HepG2 (cell line): ENCODE measurements at regions not wholly inside any gene's neighbourhood (a gene's known extent, or its start where the extent isn't known, plus 50 kb on each side); places are given as distances from the start of the nearest gene placed in this dataset.

Source experiments
- ATAC-seq: fragments of 200-7000 bp; cut with Tn5 transposase; 3 replicates; pipeline ENCODE4 v1.9.1; 2020; ENCODE audit warnings: mild to moderate bottlenecking, moderate library complexity
- BruUV-seq: library from RNA; stranded (reverse); fragments of 400-500 nt; replicated peaks from 2 replicates; lab custom pipeline; 2021; lab: Mats Ljungman, UMichigan
- CTCF ChIA-PET: fragments of 300-600 bp; formaldehyde crosslinking; extraction: SDS; loops from one replicate; lab custom pipeline; 2021; ENCODE audit warnings: low total read pairs, inconsistent platforms, low intra/inter-chr PET ratio; lab: Yijun Ruan, JAX
- POLR2A ChIA-PET: fragments of 350-600 bp; sonication (Branson Sonifier 250); formaldehyde crosslinking; loops from one replicate; lab custom pipeline; 2020; ENCODE audit warnings: antibody characterized with exemption, inconsistent platforms; lab: Yijun Ruan, JAX
- DNase-seq: peaks from one replicate; pipeline ENCODE4 v3.0.0-alpha.2; 2015; ENCODE audit warnings: low spot score
- FAIRE-seq: peaks from 3 replicates; lab custom pipeline; 2011; peaks lifted over from hg19 to GRCh38; lab: Jason Lieb, UNC
- H2AFZ ChIP-seq: one replicate; pipeline ENCODE4 v1.6.1; 2011; ENCODE audit warnings: low read length, inconsistent platforms
- H3K27ac ChIP-seq: fragments of 300-600 bp; 3 replicates; pipeline ENCODE4 v1.8.0; 2011; ENCODE audit warnings: mixed run types, mild to moderate bottlenecking, mixed read lengths, low read length, inconsistent platforms; ENCODE audit not compliant: insufficient read depth; ENCODE audit errors: extremely low read length
- H3K27me3 ChIP-seq, 2 experiments: fragments of 200-600 bp in 1 of 2; 2 replicates in 1 of 2; 3 replicates in 1 of 2; pipeline versions ENCODE4 v1.6.0 to v1.8.0; 2011; ENCODE audit warnings: low read length in 2 of 2, mild to moderate bottlenecking in 2 of 2, moderate library complexity in 2 of 2, inconsistent platforms in 1 of 2; ENCODE audit not compliant: insufficient read depth in 2 of 2, control insufficient read depth in 1 of 2
- H3K36me3 ChIP-seq, 2 experiments: fragments of 200-600 bp in 1 of 2; replicated peaks in 1 of 2; 2 replicates in 1 of 2; 3 replicates in 1 of 2; pipeline versions ENCODE4 v1.5.1 to v1.8.0; 2011; ENCODE audit warnings: low read length in 2 of 2, inconsistent platforms in 1 of 2; ENCODE audit not compliant: insufficient read depth in 2 of 2, control insufficient read depth in 1 of 2
- H3K4me1 ChIP-seq: 2 replicates; pipeline ENCODE4 v1.5.1; 2012; ENCODE audit warnings: low read length, inconsistent platforms; ENCODE audit not compliant: insufficient read depth
- H3K4me2 ChIP-seq: 2 replicates; pipeline ENCODE4 v1.6.0; 2011; ENCODE audit warnings: low read depth, low read length, inconsistent platforms
- H3K4me3 ChIP-seq, 3 experiments: fragments of 200-600 bp in 1 of 3; sonication (generic), shearing (Covaris generic) in 1 of 3; replicated peaks in 1 of 3; 2 replicates each; pipeline ENCODE4 v1.5.1; 2011 to 2016; ENCODE audit warnings: low read length in 3 of 3, inconsistent platforms in 2 of 3, low read depth in 2 of 3, mild to moderate bottlenecking in 2 of 3, control low read depth in 1 of 3, mixed read lengths in 1 of 3; ENCODE audit not compliant: insufficient read depth in 1 of 3
- H3K79me2 ChIP-seq: one replicate; pipeline ENCODE4 v1.6.1; 2011; ENCODE audit warnings: low read length, inconsistent platforms; ENCODE audit not compliant: insufficient read depth
- H3K9ac ChIP-seq: 2 replicates; pipeline ENCODE4 v1.6.0; 2011; ENCODE audit warnings: mild to moderate bottlenecking, low read depth, low read length, inconsistent platforms; ENCODE audit not compliant: insufficient read depth
- H3K9me3 ChIP-seq: 2 replicates; pipeline ENCODE4 v1.5.1; 2012; ENCODE audit warnings: mild to moderate bottlenecking, low read length
- H4K20me1 ChIP-seq: 2 replicates; pipeline ENCODE4 v1.6.0; 2011; ENCODE audit warnings: inconsistent platforms, mild to moderate bottlenecking, low read length, moderate library complexity; ENCODE audit not compliant: insufficient read depth
- ARNT ChIP-seq: fragments of 450-650 bp; IDR thresholded peaks from 2 replicates; pipeline ENCODE4 v1.6.1; 2017
- ATF1 ChIP-seq: IDR thresholded peaks from 2 replicates; pipeline ENCODE4 v1.6.1; 2016; ENCODE audit warnings: mild to moderate bottlenecking, control low read depth
- CREM ChIP-seq, 2 experiments: sonication (generic) in 1 of 2; formaldehyde crosslinking in 1 of 2; IDR thresholded peaks; 2 replicates each; pipeline versions ENCODE4 v1.4.0 to v1.6.1; 2016 to 2020; ENCODE audit warnings: antibody characterized with exemption in 1 of 2, mild to moderate bottlenecking in 1 of 2, missing genetic modification reagents in 1 of 2
- DR1 ChIP-seq: sonication (generic); formaldehyde crosslinking; IDR thresholded peaks from 2 replicates; pipeline ENCODE4 v1.8.0; 2021; ENCODE audit warnings: mild to moderate bottlenecking, missing genetic modification reagents, inconsistent platforms
- EZH2 ChIP-seq: conservative IDR thresholded peaks from 2 replicates; pipeline ENCODE4 v1.6.1; 2012; ENCODE audit warnings: mild to moderate bottlenecking, low read depth, low read length, moderate library complexity
- GATAD2A ChIP-seq: IDR thresholded peaks from 2 replicates; pipeline ENCODE4 v1.6.1; 2016
- HDAC2 ChIP-seq: sonication (generic); formaldehyde crosslinking; IDR thresholded peaks from 2 replicates; pipeline ENCODE4 v1.4.0; 2020; ENCODE audit warnings: missing genetic modification reagents
- HMG20A ChIP-seq: IDR thresholded peaks from 2 replicates; pipeline ENCODE4 v1.6.1; 2016; ENCODE audit warnings: borderline replicate concordance
- HMGA1 ChIP-seq: sonication (generic); formaldehyde crosslinking; conservative IDR thresholded peaks from 2 replicates; pipeline ENCODE4 v1.4.0; 2020; ENCODE audit warnings: missing genetic modification reagents
- HOXA5 ChIP-seq: sonication (generic); formaldehyde crosslinking; IDR thresholded peaks from 2 replicates; pipeline ENCODE4 v1.4.0; 2020; ENCODE audit warnings: missing genetic modification reagents
- JARID2 ChIP-seq: sonication (generic); formaldehyde crosslinking; IDR thresholded peaks from 2 replicates; pipeline ENCODE4 v1.8.1; 2023; ENCODE audit warnings: missing genetic modification reagents, inconsistent platforms; ENCODE audit not compliant: insufficient replicate concordance
- NRL ChIP-seq: sonication (generic); formaldehyde crosslinking; IDR thresholded peaks from 2 replicates; pipeline ENCODE4 v1.5.0; 2020; ENCODE audit warnings: missing genetic modification reagents, mild to moderate bottlenecking, moderate library complexity, borderline replicate concordance
- PHB2 ChIP-seq: fragments of 450-650 bp; IDR thresholded peaks from 2 replicates; pipeline ENCODE4 v1.6.1; 2018; ENCODE audit not compliant: partially characterized antibody
- PHF20 ChIP-seq: sonication (generic); formaldehyde crosslinking; IDR thresholded peaks from 2 replicates; pipeline ENCODE4 v1.5.0; 2020; ENCODE audit warnings: mild to moderate bottlenecking, missing genetic modification reagents
- RAD21 ChIP-seq: fragments of 450-650 bp; formaldehyde crosslinking; IDR thresholded peaks from 2 replicates; pipeline ENCODE4 v1.5.0; 2020; ENCODE audit warnings: mild to moderate bottlenecking
- ZNF264 ChIP-seq: sonication (generic); formaldehyde crosslinking; IDR thresholded peaks from 2 replicates; pipeline ENCODE4 v1.4.0; 2020; ENCODE audit warnings: missing genetic modification reagents
- WGBS: methylation state at CpG from one replicate; pipeline ENCODE4 v1.1.6; 2017; ENCODE audit warnings: low lambda C conversion rate; 5-methylcytosine and 5-hydroxymethylcytosine counted together
- in situ Hi-C: cut with HindIII; loops from 2 replicates; pipeline ENCODE4 v1.10.0; 2017; ENCODE audit warnings: low pct_unique_long_range_greater_than_20kb; ENCODE audit not compliant: extremely low pct_ligation_motif_present
- intact Hi-C: fragments of 100-400 bp; cut with micrococcal nuclease; formaldehyde crosslinking; loops from one replicate; pipeline ENCODE4 v1.10.0; 2022; ENCODE audit not compliant: unreplicated experiment
- TF ChIP-seq, protein P1 (sequence below): sonication (generic); formaldehyde crosslinking; IDR thresholded peaks from 2 replicates; pipeline ENCODE4 v1.4.0; 2020; ENCODE audit warnings: missing genetic modification reagents
- TF ChIP-seq, protein P2 (sequence below): sonication (generic); formaldehyde crosslinking; IDR thresholded peaks from 2 replicates; pipeline ENCODE4 v1.4.0; 2020; ENCODE audit warnings: missing genetic modification reagents
- TF ChIP-seq, protein P3 (sequence below): sonication (generic); formaldehyde crosslinking; IDR thresholded peaks from 2 replicates; pipeline ENCODE4 v1.5.1; 2020; ENCODE audit warnings: mild to moderate bottlenecking, missing genetic modification reagents, borderline replicate concordance

DNA sequence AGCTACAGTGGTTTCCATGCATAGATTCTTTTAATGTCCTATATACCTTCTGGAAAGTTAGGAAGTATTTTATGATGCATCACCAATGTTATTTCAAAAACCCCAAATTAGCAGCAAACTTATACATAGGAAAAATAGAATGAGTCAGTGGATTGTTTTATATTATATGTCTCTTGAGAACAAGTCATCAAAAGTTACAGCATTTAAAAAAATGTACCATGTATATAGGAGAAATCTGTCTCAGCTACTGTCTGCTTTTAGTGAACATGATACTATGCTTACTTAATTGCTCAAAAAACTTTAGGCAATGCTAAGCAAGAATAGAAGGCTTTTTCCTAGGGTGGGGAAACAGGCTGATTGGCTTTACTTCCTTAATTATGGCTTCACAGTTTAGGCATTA lies 365.3 kb downstream of the SAMD5 start (continued):
- no peak for TF ChIP-seq HOXA5 (CRISPR knock-in tag)
- no peak for TF ChIP-seq PHB2
- TF ChIP-seq, protein P1, sequence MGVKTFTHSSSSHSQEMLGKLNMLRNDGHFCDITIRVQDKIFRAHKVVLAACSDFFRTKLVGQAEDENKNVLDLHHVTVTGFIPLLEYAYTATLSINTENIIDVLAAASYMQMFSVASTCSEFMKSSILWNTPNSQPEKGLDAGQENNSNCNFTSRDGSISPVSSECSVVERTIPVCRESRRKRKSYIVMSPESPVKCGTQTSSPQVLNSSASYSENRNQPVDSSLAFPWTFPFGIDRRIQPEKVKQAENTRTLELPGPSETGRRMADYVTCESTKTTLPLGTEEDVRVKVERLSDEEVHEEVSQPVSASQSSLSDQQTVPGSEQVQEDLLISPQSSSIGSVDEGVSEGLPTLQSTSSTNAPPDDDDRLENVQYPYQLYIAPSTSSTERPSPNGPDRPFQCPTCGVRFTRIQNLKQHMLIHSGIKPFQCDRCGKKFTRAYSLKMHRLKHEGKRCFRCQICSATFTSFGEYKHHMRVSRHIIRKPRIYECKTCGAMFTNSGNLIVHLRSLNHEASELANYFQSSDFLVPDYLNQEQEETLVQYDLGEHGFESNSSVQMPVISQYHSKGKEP (CRISPR knock-in tag) = no peak
- TF ChIP-seq JARID2 (CRISPR knock-in tag) = no peak
- no peak for TF ChIP-seq CREM (IDR thresholded peaks at IDR 0.05)
- no peak for TF ChIP-seq CREM (CRISPR knock-in tag; IDR thresholded peaks at IDR 0.05)
- TF ChIP-seq PHF20 (CRISPR knock-in tag) = no peak
- TF ChIP-seq HDAC2 (CRISPR knock-in tag) = no peak
- TF ChIP-seq HMG20A (CRISPR knock-in tag) = no peak
- no peak for TF ChIP-seq DR1

DNA sequence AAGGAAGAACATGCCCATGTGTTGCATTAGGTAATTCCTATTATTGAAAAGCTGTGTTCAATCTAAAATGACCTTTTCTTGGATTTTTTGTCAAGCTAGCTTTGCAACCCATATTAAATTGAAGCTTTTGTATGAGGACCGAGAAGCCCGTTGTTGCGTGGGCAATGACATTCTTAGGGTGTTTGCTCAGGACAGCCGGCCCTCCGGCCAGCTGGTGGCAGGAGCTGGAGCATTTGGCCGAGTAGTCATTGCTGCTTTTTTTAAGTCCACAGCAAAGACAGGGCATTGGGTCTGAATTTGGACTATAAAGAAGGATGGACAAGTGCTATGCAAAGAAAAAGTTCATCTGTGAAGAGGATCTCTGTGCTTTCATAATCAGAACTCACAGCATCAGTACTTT lies 365.8 kb downstream of the SAMD5 start:
- Histone ChIP-seq H3K27me3 (no peaks in the 10 kb centered on the region), H4K20me1 (no peaks in the 10 kb centered on the region), H3K27ac (no peak overlapping the region), H3K36me3 (no peaks in the 10 kb centered on the region), H3K9ac (no peak overlapping the region), H3K79me2 (no peaks in the 10 kb centered on the region), H3K4me2 (no peak overlapping the region), H3K4me1 (peaks cover 14% of the 10 kb centered on the region), H2AFZ (no peak overlapping the region), H3K4me3 (no peak overlapping the region), H3K9me3 (no peaks in the 10 kb centered on the region)
- 24% methylated on average over 6 of the region's 6 CpGs for WGBS
- no TSS peak for BruUV-seq
- intact Hi-C loops = no loop called here
- FAIRE-seq (no peak), DNase-seq (no peak), ATAC-seq (no peak)
- in situ Hi-C loops = no loop called here
- POLR2A ChIA-PET = no interaction called here
- CTCF ChIA-PET = no interaction called here
- no peak for TF ChIP-seq EZH2
- TF ChIP-seq ARNT = no peak
- TF ChIP-seq NRL = no peak
- TF ChIP-seq ZNF264 (CRISPR knock-in tag) = no peak
- no peak for TF ChIP-seq GATAD2A (CRISPR knock-in tag)
- TF ChIP-seq, protein P2, sequence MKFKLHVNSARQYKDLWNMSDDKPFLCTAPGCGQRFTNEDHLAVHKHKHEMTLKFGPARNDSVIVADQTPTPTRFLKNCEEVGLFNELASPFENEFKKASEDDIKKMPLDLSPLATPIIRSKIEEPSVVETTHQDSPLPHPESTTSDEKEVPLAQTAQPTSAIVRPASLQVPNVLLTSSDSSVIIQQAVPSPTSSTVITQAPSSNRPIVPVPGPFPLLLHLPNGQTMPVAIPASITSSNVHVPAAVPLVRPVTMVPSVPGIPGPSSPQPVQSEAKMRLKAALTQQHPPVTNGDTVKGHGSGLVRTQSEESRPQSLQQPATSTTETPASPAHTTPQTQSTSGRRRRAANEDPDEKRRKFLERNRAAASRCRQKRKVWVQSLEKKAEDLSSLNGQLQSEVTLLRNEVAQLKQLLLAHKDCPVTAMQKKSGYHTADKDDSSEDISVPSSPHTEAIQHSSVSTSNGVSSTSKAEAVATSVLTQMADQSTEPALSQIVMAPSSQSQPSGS (CRISPR knock-in tag) = no peak
- no peak for TF ChIP-seq ATF1 (CRISPR knock-in tag)
- TF ChIP-seq, protein P3, sequence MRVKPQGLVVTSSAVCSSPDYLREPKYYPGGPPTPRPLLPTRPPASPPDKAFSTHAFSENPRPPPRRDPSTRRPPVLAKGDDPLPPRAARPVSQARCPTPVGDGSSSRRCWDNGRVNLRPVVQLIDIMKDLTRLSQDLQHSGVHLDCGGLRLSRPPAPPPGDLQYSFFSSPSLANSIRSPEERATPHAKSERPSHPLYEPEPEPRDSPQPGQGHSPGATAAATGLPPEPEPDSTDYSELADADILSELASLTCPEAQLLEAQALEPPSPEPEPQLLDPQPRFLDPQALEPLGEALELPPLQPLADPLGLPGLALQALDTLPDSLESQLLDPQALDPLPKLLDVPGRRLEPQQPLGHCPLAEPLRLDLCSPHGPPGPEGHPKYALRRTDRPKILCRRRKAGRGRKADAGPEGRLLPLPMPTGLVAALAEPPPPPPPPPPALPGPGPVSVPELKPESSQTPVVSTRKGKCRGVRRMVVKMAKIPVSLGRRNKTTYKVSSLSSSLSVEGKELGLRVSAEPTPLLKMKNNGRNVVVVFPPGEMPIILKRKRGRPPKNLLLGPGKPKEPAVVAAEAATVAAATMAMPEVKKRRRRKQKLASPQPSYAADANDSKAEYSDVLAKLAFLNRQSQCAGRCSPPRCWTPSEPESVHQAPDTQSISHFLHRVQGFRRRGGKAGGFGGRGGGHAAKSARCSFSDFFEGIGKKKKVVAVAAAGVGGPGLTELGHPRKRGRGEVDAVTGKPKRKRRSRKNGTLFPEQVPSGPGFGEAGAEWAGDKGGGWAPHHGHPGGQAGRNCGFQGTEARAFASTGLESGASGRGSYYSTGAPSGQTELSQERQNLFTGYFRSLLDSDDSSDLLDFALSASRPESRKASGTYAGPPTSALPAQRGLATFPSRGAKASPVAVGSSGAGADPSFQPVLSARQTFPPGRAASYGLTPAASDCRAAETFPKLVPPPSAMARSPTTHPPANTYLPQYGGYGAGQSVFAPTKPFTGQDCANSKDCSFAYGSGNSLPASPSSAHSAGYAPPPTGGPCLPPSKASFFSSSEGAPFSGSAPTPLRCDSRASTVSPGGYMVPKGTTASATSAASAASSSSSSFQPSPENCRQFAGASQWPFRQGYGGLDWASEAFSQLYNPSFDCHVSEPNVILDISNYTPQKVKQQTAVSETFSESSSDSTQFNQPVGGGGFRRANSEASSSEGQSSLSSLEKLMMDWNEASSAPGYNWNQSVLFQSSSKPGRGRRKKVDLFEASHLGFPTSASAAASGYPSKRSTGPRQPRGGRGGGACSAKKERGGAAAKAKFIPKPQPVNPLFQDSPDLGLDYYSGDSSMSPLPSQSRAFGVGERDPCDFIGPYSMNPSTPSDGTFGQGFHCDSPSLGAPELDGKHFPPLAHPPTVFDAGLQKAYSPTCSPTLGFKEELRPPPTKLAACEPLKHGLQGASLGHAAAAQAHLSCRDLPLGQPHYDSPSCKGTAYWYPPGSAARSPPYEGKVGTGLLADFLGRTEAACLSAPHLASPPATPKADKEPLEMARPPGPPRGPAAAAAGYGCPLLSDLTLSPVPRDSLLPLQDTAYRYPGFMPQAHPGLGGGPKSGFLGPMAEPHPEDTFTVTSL (CRISPR knock-in tag) = no peak
- no peak for TF ChIP-seq HMGA1 (CRISPR knock-in tag)
- no peak for TF ChIP-seq RAD21 (CRISPR knock-in tag)
